GM19395 (cell line): ENCODE measurements at regions not wholly inside any gene's neighbourhood (a gene's known extent, or its start where the extent isn't known, plus 50 kb on each side); places are given as distances from the start of the nearest gene placed in this dataset.
"Not testable (repeated sequence)": the region's sequence is repeated elsewhere in the genome, so short reads cannot be mapped to it uniquely, and the experiment has no call there.

Experiments used
- ATAC-seq: cut with Tn5 transposase; IDR thresholded peaks from one replicate; pipeline ENCODE4 v1.9.1; 2021; ENCODE audit warnings: mild to moderate bottlenecking, moderate library complexity; ENCODE audit not compliant: unreplicated experiment

DNA sequence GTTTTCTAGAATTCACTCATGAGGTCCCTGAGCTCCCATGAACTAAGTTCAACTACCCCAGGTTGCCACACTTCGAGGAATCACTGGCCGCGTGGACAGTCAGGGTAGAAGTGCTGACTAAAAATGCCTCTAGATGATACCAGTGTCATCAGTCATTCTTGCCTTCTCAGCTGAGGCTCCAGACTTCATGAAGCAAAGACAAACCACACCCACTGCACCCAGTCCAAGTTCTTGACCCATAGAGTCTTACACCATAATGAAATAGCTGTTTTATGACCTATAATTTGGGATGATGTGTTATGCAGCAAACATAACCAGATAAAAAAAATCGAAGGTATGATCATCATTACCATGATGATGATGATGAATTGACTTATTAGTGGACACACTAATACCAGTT is 632.9 kb upstream of the TLE4 start:
- no peak for ATAC-seq

DNA sequence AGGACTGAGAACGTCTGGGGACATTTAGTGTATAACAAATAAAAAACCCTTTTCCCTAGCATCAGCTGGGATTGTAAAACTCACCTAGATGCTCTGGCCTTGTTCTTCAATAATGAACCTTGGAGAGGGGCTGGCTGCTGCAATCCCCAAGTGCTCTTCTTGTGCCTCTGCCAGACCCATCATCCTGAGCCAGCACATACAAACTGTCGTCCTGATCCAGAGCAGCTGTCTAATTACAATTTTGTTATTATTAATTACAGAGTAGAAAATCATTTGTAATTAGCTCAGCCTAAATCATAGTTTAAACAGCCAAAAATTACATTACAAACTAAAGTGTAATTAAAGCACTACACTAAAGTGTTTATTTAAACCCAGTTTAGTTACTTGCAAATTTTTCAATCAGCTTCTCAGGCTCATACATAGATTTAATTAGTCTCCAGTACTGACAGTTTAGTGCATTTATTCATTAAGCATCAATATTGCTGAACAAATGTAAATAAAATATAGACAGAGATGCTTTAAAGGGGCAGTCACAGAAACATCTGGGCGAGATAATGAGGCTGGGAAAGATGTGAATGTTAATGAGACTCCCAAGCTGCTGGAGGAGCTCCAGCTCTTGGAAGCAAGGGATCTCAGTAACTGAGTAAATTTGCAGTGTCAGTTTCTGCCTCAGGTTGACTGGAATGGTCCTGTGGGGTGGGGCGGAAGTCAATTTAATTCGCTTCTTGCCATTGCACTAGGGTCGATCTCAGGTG is 632.3 kb upstream of the TLE4 start:
- no peak for ATAC-seq

DNA sequence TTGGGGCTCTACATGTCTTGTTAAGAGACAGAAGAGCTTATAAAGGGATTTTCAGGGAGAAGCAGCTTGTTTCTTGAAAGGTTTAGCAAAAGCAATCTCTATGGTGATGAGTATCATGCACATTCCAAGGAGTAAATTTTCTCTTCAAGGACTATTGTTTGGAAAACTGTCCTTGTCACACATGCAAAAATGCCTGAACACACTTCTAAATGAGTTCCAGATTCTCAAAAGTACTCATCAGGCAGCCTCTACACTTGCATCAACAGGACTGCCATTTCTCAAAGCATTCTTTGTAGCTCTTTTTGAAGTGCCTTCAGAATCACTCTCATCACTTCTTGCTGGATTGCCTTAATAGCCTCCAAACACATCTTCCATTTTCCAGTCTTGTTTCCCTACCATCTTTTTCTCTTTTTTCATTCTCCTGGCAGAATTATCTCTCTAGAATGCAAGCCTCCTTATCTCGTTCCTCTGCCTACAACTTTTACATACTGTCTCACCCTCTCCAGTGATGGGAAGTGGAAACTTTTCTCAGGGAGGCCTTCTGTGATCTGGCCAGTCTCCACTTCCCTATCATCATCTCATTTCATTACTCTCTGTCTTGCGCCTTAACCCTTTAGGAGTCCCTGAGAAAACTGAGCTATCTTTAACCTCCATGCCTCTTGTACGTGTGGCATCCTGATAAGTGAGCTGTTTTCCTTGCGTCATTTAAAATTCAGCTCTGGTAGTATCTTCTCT is 631.5 kb upstream of the TLE4 start:
- no peak for ATAC-seq

DNA sequence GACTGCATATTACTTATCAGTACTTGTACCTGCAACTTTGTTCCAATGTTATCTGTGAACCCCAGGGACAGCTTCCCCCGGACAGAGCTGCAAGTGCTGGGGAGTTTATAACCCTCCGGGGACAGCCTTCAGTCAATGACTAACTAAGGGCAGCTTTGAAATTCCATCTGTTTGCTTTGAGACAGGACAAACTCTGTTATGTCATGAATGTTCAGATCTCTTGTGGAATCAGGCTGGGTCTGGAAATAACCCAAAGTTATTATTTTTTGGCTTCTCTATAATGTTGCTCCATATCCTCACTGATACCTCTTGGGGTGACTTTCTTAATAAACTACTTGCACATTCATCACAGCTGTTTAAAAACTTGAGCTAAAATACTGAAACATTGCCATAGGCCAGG is 617.5 kb upstream of the TLE4 start:
- no peak for ATAC-seq

DNA sequence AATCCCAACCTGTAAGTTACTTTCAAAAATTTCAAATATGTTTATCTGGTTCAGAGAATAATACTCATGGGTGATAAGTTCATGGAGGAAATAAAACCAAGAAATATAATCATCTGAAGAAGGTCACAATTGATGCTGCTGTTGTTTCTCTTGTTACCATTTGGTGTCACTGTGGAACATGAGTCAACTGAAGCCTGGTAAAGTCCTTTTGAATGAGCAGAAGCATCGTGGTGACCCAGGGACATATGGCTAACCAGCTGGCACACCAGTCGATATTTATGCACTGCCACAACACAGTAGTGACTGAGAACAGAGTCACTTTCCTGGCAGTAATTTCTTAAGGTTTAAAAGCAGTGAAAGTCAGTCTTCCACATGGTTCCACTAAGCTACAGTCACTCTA is 612.9 kb upstream of the TLE4 start:
- ATAC-seq: no peak

DNA sequence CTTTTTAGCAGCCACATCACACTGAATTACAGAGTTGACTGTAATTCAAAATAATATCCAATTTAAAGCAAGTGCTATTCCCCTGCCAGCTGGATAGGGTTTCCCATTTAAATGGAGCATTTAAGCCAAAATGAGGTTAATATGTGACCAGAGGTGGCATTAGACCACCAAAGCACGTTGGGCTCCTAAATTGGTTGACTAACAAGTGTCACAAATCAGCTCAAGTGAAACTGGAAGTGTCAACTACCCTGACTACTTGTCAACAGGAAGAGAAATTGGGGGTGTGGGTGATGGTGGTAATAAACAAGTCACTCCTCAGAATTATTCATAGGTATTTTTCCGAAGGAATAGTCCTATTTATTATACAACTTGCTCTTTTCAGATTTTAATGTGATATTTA is 609.6 kb upstream of the TLE4 start:
- ATAC-seq: no peak

DNA sequence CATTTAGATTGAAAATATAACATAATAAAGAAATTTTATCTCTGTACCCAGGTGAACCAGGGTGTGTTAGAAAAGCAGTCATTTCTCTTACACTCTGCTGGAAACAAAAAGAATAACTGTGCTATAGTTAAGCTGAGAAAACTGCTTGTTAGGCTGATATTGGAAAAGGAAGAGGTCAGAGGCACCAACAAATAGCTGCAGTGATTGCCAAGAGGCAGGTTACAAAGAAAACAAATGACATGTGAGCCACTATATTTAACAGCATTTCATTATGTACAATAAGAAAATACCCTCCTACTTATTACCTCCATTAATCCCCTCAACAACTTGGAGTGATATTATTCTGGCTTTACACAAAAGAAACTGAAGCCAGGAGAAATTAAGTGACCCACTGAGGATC is 607.9 kb upstream of the TLE4 start:
- no peak for ATAC-seq

DNA sequence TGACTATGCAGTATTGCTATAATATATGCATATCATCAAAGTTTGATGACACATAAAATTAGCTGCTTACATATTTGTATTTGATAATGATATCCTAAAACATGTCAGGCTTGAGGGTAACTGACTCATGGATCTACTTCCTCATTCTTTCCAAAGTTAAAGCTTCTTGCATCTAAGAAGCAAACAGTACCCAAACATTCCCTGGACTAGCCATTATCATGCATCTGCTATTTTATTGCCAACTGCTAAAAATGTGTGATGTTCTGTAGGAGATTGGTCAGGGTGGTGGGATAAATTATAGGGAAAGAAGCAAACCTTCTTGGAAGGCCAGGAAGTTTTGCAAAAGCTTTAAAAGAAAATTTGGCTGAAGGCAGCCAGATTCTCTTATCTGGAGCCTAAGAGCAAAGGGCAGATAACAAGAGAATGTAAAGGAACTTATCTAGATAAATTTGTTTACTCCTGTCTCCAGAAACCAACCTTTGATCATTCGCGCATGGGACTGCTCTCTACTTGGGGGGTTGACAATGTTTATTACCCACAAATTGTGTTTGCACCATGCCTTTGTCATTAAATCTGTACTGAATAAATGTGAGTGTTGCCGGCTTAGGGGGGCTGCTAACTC is 604.1 kb upstream of the TLE4 start:
- no peak for ATAC-seq

DNA sequence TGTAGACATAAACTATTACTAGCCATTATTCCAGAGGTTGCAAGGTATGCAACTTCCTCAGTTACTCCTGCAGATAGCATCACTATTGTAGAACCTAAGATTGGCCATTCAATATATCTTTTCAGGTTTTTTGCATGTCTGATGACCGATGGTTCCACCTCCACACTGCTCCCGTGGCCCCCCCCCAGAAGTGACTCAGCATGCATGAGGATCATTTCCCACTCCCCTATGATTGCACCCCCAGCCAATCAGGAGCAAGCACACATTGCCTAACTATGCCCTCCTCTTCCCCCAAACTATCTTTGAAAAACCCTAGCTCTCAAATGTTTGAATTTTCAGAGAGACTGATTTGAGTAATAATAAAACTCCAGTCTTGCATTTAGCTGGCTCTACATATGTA is 601.4 kb upstream of the TLE4 start:
- no peak for ATAC-seq

DNA sequence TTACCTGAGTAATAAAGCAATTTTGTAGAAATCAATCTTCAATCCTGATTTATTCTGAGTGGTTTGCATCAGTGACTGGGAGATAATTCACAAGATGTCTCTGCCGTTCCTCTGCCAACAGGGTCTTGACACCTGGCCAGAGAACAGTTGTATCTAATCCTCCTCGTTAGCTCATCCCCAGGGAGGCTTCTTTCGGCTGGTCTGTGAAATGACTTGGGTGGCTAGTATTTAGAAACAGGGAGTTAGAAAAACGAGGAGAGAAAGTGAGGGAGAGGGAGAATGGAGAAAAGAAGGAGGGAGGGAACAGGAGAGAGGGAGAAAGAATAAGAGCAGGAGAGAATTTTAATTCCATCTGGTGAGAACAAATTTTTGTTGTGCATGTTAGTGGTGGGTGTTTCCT is 600.2 kb upstream of the TLE4 start:
- no peak for ATAC-seq

DNA sequence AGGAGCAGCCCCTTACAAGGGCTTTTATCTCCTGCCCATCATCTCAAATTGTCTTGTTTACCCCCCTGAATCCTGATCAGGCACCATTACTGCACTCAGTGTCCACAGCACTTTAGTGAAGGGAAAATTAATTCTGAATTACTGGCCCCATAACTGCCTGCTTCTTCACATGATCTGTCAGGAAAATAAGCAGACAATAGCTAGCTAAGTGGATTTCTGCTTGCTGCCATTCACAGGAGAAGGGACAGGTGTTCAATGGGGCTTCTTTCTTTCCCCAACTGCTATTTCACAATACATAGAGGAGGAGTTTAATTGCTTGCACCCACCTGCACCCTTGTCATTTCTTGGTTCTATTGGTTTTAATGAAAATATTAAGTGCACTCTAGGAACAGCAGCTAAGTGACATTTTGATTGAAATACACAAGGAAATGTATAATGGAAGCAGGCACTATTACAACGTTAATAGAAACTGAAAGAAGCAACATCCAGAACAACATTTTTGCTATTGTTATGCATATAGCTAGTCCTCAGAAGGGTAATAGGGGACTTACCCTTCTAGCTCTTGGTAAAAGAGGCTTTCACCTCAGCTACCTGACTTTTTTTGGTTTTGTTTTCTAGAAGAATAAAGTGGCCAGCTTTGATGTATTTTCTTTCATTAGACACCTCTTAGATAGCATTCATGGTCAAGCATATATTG is 599.3 kb upstream of the TLE4 start:
- peak; percentile 64 for ATAC-seq

DNA sequence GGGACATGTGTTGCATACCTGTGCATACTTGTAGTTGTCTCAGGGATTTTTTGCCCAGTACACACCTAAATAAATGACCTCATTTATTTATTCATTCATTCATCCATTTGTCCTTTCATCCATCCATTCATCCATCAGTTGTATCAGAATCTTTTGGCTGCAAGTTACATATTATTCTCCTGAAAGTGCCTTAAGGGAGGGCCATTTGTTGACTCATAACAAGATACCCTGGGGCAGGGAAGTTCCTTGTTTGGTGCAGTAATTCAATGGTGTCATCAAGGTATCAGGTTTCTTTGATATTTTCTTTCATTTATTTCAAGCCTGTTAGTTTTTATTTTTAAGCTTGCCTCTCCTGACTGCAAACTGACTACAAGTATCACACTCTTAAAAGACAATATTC is 597.9 kb upstream of the TLE4 start:
- ATAC-seq: no peak

DNA sequence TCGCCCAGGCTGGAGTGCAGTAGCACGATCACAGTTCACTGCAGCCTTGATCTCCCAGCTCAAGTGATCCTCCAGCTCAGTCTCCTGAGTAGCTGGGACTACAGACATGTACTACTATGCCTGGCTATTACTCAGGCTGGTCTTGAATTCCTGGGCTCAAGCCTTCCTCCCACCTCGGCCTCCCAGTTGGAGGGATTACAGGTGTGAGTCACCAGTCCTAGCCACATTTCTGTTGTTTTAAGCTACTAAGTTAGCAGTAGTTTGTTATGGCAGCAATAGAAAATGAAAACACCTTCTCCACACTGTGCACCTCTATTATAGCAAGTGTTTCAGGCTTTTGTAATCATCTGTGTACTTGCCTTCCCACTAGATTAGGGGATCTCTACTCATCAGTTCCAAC is 588.9 kb upstream of the TLE4 start:
- no peak for ATAC-seq

DNA sequence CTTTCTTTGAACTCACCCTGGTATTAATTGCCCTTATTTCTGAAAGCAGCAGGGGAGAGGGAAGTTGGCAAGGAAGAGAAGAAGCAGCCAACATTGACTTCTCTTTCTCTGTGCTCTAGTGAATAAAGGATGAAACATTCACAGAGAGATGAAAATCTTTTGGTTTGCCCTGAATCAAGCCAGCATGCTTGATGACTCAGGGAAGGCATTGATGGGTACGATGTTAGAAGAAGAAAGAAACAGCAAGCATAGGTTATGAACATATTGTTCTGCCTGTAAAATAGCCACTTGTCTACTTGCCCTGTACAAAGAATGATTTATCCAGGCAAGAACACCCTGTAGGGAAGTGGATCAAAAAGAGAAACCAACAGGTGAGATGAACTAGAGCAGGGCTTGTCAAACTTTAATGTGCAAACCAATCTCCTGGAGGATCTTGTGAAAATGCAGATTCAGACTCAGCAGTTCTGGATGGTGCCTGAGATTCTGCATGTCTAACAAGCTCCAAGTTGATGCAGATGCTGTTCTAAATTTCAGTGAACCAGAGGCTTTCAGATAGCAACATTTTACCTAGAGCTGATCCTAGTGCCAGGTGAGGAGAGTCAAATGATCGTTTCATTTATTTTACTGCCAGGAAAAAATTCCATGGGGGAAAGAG is 586.6 kb upstream of the TLE4 start:
- ATAC-seq: no peak

DNA sequence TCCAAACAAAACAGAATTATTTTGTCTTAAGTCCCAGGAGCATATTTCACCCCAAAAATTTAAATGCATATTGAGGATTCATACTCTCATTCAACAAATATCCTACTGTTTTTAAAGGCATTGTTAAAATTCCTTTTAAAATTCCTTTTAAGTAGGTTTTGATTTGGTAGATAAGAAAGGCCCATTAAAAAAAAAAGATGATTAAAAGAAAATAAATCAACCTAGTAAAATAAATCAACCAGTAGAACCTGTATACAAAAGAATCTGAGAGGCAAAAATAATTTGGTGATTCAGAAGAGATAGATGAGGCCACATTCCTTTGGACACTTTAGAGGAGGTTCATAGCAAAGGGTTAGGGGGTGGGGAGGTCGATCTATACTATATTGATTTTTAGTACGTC is 585.3 kb upstream of the TLE4 start:
- no peak for ATAC-seq

DNA sequence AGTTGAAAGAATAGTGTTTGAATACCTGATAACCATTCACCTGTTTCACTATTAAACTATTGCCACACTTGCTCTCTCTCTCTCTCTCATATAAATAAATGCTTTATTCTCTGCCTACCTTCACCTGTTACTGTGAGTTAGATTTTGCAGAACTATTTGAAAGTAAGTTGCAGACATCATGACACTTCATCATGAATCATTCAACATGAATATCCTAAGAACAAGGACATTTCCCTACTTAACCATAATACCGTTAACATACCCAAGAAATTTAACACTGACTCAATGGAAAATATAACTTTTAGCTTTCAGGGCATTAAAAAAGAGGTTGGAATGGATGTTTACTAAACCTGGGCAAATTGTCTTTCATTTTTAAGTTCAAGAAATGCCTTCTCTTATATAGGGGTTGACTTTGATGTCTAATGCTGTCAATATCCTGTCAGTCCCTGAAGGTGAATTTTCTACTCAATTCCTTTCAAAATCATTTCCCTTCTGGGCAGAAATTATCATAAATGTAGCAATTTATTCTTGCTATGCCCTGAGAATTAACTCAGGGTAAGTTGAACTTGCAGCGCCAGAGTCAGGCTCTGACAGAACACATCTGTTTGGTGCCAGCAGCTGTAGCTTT is 582.6 kb upstream of the TLE4 start:
- ATAC-seq: no peak

DNA sequence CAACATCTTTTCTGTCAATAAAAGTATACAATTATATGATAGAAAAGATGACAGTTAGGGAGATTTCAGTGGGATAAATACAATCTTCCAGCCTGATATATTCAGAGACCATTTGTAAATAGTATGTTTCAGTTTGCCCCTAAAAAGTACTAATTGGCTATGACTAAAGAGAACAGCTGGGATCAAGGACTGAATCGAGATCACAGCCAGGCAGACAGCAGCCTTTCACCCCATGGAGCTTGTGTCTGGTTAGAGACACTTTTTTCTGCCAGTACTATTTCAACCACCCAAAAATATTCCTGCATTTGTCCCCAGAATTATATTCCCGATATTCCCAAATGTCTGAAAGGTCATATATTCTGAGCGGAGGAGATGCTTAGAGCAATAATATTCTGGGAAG is 577.3 kb upstream of the TLE4 start:
- no peak for ATAC-seq

DNA sequence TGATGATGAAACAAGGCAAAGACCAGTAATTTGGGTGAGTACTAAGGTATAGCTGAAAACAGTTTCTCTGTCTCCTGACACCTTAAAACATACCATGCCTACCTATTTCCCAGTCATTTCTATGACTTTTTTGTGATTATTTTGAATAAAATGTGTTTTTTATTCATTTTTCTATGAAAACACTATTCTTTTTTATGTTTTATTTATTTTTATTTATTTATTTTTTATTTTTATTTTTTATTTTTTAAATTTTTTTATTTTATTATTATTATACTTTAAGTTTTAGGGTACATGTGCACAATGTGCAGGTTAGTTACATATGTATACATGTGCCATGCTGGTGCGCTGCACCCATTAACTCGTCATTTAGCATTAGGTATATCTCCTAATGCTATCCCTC is 576.8 kb upstream of the TLE4 start:
- not testable (repeated sequence) for ATAC-seq

DNA sequence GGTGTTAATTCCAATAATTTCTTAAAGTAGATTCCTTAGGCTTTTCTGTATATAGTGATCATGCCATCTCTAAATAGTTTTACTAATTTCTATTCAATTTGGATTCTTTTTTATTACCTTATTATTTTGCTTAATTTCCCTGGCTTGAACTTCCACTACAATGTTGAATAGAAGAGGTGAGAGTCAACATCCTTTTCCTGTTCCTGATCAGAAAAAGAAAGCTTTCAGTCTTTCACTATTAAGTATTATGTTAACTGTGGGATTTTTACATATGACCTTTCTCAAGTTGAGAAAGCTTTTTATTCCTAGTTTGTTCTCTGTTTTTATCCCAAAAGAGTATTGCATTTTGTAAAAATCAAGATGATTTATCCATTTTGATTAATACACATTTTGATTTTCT is 574.5 kb upstream of the TLE4 start:
- no peak for ATAC-seq

DNA sequence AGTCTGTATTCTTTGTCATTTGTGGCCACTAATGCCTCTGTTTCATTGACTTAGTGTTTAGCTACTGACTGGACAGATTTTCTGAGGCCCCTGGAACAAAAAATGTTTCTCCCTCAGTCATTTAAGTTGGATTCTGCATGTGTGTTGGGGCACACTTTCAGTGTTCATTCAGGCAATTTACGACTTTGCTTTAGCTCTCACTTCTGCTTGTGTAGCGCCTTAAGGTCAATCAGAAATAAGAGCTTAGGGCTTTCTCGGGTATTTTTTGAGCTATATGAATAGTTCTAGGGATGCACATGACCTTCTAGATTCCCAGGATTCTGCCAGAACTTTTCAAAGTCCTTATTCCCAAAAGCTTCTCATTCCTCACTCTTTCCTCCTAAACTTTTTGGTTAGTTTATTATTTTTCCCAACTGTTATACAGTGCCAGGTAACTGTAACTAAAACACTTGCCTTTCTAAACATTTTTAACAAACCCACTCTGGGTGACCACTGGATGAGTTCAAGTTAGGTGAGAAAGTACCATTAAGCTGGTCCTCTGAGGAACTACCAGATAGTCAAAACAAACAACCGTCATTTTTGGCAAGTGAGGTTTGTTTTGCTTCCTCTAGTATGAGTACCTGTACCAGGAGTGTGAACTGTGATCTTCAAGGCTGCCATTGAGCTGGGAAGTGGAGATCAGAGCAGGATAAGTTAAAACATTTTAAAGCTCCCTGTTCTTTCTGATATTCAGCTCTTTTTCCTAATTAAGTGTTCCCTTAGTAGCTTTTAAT is 571.3 kb upstream of the TLE4 start:
- ATAC-seq: no peak
